Stomach (tissue), 4 donors: ENCODE measurements at regions not wholly inside any gene's neighbourhood (a gene's known extent, or its start where the extent isn't known, plus 50 kb on each side); places are given as distances from the start of the nearest gene placed in this dataset.

ENCODE experiments used
- CTCF ChIP-seq, 7 experiments: fragments of 450-650 bp in 4 of 7; fragments of 200-600 bp in 3 of 7; sonication (generic) in 3 of 7; IDR thresholded peaks; one replicate each; pipeline ENCODE4 v1.5.1; 2016 to 2019; ENCODE audit warnings: antibody characterized with exemption in 7 of 7, control low read depth in 2 of 7, mild to moderate bottlenecking in 1 of 7
- EP300 ChIP-seq: sonication (generic); formaldehyde crosslinking; IDR thresholded peaks from one replicate; pipeline ENCODE4 v1.6.1; 2017; ENCODE audit warnings: antibody characterized with exemption
- POLR2A ChIP-seq, 4 donors: fragments of 450-650 bp; IDR thresholded peaks; one replicate each; pipeline ENCODE4 v1.6.1; 2016; ENCODE audit warnings: antibody characterized with exemption in 4 of 4, control low read depth in 2 of 4, mild to moderate bottlenecking in 1 of 4, moderate library complexity in 1 of 4
- POLR2AphosphoS5 ChIP-seq, 3 donors: sonication (generic); formaldehyde crosslinking; IDR thresholded peaks; one replicate each; pipeline ENCODE4 v1.6.1; 2016; ENCODE audit warnings: antibody characterized with exemption in 3 of 3

GRCh38 chr3:104168386-104168785, 1198.3 kb upstream of the ALCAM start:
- TF ChIP-seq EP300 (no peak), CTCF (IDR thresholded peaks at IDR 0.05) (no peak), POLR2A (IDR thresholded peaks at IDR 0.05) (no peak), POLR2AphosphoS5 (IDR thresholded peaks at IDR 0.05) (no peak)
